Coronary artery (tissue), 2 donors: ENCODE measurements at regions not wholly inside any gene's neighbourhood (a gene's known extent, or its start where the extent isn't known, plus 50 kb on each side); places are given as distances from the start of the nearest gene placed in this dataset.

Experiments used
- DNase-seq: peaks from one replicate; pipeline ENCODE4 v3.0.0-alpha.2; 2017; ENCODE audit warnings: low spot score
- H3K27ac ChIP-seq, 2 donors: fragments of 200-600 bp; sonication (generic); one replicate each; pipeline ENCODE4 v1.5.1; 2016 to 2019
- H3K4me3 ChIP-seq: fragments of 200-600 bp; sonication (generic); 2 replicates; pipeline ENCODE4 v1.5.1; 2016; ENCODE audit warnings: mild to moderate bottlenecking, moderate library complexity
- TF ChIP-seq, protein P1 (sequence below): fragments of 200-600 bp; sonication (generic); IDR thresholded peaks from one replicate; pipeline ENCODE4 v1.5.1; 2019; ENCODE audit warnings: antibody characterized with exemption

DNA sequence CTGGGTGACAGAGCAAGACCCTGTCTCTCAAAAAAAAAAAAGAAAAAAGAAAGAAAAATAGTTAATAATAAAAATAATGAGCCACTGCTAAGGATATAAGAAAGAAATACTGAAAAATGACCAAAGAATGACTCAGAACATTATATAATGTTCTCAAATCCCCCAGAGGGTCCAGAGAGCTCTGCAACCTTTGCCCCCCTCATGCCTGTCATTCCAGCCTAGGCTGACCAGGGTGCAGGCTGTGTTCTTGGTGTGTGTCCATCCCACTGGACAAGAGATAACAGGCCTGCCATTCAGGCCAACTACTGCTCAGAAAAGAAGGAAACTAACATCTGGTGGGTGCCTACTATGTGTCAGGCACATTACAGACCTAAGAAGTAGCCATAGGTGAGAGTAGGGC, 72.7 kb upstream of the EDNRA start:
- peak overlapping the region; percentile 13 to 50 for H3K27ac ChIP-seq
- TF ChIP-seq, protein P1, sequence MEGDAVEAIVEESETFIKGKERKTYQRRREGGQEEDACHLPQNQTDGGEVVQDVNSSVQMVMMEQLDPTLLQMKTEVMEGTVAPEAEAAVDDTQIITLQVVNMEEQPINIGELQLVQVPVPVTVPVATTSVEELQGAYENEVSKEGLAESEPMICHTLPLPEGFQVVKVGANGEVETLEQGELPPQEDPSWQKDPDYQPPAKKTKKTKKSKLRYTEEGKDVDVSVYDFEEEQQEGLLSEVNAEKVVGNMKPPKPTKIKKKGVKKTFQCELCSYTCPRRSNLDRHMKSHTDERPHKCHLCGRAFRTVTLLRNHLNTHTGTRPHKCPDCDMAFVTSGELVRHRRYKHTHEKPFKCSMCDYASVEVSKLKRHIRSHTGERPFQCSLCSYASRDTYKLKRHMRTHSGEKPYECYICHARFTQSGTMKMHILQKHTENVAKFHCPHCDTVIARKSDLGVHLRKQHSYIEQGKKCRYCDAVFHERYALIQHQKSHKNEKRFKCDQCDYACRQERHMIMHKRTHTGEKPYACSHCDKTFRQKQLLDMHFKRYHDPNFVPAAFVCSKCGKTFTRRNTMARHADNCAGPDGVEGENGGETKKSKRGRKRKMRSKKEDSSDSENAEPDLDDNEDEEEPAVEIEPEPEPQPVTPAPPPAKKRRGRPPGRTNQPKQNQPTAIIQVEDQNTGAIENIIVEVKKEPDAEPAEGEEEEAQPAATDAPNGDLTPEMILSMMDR: no peak
- DNase-seq: no peak
- H3K4me3 ChIP-seq: no peak overlapping the region

DNA sequence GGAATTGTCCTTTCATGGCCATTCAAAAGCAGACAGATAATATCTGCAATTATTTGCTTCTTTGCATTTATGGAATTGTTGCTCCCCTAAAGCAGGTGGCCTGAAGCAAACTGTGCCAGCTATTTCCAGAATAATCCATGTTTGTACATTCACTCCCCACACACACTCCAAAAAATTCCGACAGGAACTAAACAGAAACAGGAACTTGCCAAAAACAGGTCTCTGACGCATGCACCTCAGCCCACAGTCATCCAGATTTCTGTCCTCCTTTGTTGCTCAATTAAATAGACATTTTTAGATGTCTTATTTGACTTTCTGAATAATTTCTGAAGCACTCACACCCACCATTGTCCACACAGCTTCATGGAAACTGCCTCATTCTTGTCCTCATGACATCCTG, 71.5 kb upstream of the EDNRA start:
- Histone ChIP-seq H3K4me3 (no peak overlapping the region), H3K27ac (peak overlapping the region; percentile 50 to 57)
- DNase-seq: no peak
- TF ChIP-seq, protein P1: no peak

DNA sequence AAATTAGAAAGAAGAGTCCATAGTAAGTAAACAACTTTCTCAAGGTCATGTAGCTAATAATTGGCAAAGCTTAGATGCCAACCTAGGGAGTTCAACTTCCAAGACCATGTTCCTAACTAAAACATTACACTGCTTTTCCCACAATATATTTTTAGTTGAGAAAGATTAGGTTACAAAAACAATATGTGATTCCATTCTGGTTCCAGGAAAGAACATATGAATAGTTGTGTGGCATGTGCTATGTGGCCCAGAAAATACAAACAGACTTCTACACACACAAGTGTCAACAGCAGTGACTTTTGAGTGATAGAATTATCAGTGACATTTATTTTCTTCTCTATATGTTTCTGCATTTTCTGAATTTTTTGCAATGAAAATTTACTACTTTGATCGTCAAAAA, 62.7 kb upstream of the EDNRA start:
- DNase-seq: no peak

DNA sequence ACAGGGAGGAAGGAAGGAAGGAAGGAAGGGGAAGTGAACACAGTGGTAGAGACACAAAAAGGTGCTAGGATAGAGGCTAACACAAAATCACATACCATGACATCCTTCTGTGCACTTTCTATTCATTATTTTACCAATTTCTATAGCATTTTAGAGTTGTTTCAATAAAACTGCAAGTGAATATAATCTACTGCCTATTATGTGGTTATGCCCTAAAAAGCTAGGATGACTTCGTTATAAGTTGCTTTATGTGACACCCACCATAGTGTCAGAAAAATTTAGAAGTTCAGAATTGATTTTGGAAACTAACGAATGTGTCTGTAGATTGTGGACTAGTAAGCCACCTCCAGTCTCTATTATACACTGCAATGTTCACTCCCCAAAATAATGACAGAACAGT, 59.4 kb upstream of the EDNRA start:
- TF ChIP-seq, protein P1: no peak
- H3K27ac ChIP-seq: no peak overlapping the region
- DNase-seq: no peak
- H3K4me3 ChIP-seq: no peak overlapping the region

More for the DNA sequence above, 62.7 kb upstream of the EDNRA start:
- Histone ChIP-seq H3K4me3 (no peak overlapping the region), H3K27ac (peak overlapping the region; percentile 67 to 68)
- TF ChIP-seq, protein P1: no peak

DNA sequence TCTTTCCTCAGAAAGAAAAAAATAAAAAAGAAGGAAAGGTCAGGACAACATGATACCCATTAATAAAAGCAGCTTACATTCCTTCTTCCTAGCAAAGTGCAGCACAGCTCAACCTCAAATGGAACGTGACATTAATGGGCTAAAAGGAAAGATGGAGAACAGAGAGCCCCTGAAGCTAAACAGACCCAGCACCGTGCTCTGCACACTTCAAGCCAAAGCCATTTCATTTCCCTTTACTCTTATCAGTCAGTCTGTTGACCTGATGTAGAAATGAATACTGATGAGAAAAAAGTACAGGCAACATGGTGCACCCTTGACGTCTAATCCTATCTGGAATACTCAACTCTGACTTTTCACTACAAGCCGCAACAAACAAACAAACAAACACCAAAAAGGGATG, 57.7 kb upstream of the EDNRA start:
- H3K4me3 ChIP-seq: no peak overlapping the region
- no peak for DNase-seq
- TF ChIP-seq, protein P1: no peak
- H3K27ac ChIP-seq: no peak overlapping the region

- Histone ChIP-seq H3K4me3 (no peak overlapping the region), H3K27ac (no peak overlapping the region)
- no peak for DNase-seq
- TF ChIP-seq, protein P1: no peak
These were observed 55.9 kb upstream of the EDNRA start for GRCh38 chr4:147425019-147425418.

- TF ChIP-seq, protein P1: no peak
- no peak for DNase-seq
- H3K27ac ChIP-seq: no peak overlapping the region
- H3K4me3 ChIP-seq: no peak overlapping the region
These were observed 52.3 kb upstream of the EDNRA start for GRCh38 chr4:147428583-147428982.
